GM19438 (cell line): ENCODE measurements at regions not wholly inside any gene's neighbourhood (a gene's known extent, or its start where the extent isn't known, plus 50 kb on each side); places are given as distances from the start of the nearest gene placed in this dataset.

Experiments used
- ATAC-seq: cut with Tn5 transposase; IDR thresholded peaks from one replicate; pipeline ENCODE4 v1.9.1; 2021; ENCODE audit warnings: low read depth; ENCODE audit not compliant: unreplicated experiment

DNA sequence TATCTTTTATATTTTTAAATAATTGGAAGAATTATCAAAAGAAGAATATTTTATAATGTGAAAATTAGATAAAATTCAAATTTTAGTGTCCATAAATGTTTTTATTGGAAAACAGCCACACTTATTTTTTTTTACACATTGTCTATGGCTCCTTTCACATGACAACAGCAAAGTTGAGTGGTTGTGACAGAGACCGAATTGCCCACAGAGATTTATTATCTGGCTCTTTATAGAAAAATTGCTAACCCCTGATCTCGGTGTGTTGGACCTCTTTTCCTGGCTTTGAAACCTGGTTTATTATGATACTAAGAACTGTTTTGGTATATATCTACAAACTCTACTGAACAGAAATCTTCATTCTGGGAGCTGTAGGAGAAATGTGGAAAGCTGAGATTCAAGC, 269.1 kb upstream of the UMPS start:
- no peak for ATAC-seq

DNA sequence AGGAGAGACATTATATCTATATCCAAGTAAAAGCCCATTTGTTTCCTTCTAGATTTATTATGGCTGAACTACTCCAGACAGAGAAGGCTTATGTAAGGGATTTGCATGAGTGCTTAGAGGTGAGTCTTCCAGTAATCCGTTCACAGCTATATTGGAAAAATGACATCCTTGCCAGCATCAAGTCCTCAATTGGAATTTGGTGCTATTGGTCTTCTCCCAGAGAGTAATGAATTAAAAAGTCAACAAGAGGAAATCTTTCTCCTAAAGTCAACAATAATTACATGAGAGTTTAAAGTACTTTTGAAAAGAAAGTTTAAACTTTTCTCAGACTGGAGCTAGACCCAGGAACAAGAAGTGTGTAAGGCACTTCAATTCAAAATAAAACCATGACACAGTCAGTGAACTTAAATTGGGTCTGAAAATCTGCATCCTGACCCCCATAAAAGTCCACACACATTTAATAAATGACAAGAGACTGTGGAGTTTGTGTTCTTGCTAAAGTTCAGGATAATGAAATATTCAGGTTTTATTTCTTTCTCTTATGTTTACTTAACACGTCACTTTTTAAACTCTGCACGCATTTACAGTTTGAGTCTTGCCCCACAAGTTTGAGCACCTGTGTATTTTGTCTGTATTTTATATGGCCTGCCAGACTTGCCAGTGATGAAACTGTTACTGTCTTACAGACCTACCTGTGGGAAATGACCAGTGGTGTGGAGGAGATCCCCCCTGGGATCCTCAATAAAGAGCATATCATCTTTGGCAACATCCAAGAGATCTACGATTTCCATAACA, 268.2 kb upstream of the UMPS start:
- no peak for ATAC-seq

DNA sequence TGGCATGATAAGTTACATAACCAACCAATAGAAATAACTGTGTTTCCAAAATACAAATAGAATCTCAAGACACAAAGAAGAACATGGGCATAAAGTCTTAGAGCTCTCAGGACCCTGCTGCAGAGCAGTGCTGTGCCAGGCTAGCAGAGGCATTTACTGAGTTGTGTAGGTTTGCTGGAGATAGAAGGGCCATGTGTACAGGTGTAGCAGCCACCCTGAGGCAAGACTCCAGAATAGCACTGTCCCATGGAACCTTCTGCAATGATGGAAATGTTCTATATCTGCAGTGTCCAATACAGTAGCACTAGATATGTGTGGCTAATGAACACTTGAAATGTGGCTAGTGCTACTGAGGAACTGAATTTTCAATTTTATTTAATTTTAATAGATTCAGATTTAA, 267.0 kb upstream of the UMPS start:
- ATAC-seq: no peak

DNA sequence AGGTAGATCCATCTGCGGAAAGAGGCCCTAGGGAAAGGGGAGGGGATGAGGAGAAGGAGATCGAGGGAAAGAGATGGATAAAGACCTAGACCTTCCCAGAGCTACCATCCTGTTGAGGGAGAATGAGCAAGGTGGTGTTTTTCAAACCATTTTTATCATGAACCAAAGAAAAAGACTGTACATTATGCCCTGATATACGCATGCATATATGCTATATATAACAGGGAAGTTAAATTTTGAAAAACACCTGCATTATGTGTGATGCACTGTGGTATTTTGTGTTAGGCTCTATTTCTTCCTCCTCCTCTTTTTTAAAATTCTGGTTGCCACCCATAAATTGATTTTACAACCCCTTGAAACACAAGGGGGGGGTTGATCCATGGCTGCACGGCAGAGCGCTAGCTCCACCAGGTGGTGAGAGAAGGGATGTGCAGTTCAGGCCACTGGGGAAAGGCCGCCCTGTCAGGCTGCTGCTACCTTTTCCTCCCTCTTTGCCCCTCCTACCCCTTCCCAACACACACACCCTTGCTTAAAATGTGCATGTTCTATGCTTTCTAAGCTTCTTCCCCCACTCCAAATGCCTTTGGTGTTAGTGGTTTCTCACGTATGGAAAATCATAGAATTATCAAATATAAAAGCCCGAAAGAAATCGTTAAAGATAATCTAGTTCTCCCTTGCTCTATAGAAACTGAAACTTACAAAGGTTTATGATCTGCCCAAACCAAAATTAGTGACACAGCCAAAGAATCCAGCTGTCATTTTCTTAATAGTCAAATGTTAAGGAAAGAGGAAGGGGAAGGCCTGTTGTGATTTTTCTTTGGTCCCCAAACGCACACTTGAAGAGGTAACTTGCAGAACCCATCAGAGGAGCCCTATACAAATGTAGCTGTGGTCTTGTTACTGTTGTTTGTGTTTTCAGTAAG, 262.0 kb upstream of the UMPS start:
- ATAC-seq: no peak

DNA sequence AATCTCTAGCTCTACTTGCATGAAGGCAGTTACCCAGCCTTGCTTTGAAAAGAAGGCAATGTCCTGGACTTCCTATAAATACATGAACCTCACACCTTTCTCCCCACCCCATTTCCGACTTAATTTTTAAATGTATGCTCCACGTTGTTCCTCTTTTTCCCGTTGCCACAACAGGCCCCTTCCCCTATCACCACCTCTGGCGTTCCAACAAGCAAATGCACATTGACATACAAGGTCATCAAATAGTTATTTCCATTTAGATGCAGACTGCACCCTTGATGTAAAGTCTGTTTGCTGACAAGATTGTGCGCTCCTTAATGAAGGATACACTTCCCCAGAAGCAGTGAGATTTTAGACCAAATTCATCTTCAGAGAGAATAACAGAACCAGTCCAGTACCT, 260.7 kb upstream of the UMPS start:
- no peak for ATAC-seq

DNA sequence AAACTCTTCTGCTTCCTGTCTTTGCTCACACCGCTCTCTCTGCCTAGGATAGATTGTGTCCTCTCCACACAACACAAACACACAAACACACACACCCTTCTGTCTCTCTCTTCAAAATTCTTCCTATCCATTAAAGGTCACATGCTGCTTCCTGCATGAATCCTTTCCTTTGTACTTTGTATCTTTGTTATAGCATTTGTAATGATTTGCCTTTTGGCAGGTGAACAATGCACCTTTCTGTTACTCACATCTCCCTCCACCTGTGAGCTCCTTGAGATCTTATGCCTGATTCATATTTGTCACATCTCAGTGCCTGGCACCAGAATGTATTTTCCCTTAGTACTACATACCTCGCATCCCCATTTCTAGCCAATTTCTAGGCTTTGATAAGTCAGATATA, 251.4 kb upstream of the UMPS start:
- ATAC-seq: no peak

DNA sequence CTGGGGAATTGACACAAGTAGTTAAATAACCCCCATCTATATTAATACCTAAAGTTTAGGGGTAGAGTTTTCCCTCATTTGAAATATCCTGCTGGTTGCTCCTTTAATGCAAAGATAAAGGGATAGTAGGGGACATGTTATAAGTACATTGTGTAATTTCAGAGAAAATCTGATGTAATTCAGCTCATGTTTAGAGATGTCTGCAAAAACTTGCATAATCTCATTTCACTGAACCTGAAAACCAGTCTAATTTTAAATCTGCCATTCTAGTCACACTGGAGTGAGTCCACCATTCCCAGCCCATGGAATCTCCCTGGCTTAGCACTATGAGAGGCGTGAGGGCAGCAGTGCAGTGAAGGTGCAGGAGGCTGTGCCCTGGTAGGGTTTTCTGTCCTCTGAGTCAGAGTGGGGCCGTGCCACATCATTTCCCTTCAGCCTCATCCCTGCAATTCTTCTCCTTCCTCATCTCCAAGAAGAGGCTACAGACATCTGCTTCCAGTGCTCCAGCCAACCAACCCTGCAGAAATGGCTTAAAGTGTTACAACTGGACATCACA, 246.3 kb upstream of the UMPS start:
- no peak for ATAC-seq

DNA sequence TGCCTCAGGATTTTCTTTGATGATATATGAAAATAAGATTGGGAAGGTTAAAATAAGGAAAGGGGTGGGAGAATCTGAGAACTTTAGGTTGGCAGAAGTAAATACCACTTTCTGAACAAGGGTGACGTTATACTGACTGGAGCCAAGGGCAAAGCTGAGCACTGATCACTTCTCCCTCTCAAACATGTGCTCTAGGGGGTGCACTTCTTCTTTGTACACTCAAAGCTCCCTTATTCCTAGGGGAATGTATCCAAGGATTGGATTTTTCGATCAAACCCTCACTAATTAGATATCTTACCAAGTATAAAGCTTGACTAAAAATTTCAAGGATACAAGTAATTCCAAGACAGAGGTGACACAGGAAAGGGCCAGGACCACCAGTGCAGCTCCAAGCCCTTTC, 243.9 kb upstream of the UMPS start:
- no peak for ATAC-seq

DNA sequence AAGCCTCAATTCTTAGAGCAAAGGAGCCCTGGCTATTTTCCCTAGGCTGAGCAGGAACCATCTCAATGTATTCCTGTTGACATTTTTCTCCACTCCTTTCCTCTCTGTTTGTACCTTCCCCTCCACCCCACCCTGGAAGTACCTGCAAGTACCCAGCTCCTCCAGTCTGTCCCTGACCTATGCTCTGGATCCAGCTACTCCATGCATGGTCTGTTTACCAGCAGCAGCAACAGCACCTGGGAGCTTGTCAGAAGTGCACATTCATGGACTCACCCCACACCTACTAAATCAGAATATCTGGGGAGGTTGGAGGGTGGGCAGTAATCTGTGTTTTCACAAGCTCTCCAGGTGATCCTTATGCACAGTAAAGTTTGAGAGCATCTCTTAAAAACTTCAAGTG, 240.7 kb upstream of the UMPS start:
- no peak for ATAC-seq

DNA sequence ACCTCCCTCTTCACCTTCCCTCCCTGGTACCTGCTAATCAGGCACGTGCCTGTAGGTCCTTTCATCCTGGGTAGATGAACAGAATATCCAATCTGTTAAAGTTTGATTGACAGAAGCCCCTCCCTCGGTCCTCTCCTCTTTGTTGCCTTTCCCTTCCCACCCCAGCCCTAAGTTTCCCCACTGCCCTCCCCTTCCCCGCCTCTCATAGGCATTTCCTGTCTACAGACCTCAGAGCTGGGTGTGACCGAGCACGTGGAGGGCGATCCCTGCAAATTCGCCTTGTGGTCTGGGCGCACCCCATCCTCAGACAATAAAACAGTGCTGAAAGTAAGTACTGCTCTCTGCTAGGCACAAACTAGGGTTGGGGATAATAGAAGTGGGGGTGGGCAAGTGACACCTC, 239.2 kb upstream of the UMPS start:
- ATAC-seq: no peak

DNA sequence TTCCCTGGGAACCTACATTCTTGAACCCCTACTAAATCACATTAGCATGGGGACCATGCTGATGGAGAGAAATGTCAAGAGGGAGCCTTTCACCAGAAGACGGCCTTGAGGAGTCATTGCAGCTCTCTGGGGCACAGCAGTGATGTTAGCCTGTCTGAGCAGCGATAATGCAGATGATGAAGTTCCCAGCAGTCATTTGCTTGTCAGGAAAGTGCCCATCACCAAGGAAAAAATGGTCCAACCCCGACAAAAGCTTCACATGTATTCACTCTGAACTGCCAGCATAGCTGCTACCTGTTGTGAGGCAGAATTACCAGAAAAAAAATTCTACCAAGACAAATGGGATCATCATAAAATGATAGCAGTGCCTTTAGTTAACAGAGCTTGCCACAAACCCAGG, 238.4 kb upstream of the UMPS start:
- no peak for ATAC-seq

DNA sequence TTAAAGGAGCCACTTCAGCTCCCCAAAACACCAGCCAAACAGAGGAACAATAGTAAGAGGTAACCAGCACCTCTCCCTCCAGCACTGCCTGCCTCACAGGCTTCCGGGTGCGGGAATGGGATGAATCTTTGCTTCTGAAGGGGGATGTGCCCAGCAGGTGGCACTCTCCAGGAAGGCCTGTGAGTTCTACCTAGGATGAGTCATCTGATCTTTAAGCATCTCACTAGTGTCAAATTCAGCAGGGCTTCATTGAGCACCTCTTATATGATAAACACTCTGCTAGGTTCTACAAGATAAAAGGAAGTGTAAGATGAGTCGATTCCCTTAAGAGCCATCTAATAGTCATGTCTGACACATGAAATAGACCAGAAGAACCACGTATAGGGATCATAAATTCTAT, 237.4 kb upstream of the UMPS start:
- ATAC-seq: no peak

DNA sequence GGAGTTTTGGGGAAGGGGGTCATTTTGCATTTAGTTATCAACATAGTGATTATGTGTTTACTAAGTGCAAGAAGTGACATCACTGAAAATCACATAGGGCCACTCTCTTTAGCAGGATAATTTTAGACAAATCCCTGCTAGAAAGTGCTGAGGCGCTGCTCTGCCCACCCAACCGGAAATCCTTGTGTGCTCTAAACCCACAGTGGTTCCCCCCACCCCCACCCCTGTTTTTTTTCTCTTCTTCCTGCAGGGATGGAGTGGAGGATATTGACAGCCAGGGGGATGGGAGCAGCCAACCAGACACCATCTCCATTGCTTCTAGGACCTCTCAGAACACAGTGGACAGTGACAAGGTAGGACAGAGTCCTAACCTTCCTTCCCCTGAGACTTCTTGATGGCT, 234.2 kb upstream of the UMPS start:
- no peak for ATAC-seq

DNA sequence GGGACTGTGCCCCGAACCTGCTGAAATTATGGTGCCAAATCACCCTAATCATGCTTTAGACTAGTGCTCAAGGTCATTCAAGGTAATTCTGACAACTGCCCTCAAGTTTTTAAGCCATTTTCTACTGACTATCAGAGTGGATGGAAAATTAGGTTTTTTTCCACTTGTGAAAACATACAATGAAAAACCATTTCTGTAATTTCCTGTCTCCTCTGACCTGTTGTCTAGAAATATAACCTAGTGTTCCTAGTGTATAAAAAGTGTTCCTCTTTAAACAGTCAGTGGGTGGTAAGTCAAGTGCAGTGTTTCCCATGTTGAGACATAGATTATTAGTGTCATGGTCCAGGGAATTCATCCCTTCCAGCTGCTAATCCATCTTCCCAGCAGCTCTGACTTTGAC, 232.8 kb upstream of the UMPS start:
- no peak for ATAC-seq

DNA sequence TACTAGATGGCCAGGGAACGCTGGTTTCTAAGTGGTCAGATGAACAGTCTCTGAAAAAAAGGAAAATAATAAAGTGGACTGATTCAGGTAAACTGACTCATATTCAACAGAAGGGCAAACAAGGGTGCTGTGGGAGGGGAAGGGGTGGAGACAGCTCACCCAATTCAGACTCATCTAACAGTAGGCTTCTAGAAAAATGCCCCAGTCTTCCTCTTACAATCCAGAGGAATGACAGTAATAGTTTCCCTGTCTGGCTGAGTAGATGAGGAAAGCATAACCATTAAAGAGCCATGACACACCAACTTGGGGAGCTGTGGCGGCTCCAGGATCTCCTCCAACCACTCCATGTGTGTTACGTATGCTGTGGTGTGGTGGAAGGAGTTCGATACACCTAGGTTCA, 231.4 kb upstream of the UMPS start:
- no peak for ATAC-seq

DNA sequence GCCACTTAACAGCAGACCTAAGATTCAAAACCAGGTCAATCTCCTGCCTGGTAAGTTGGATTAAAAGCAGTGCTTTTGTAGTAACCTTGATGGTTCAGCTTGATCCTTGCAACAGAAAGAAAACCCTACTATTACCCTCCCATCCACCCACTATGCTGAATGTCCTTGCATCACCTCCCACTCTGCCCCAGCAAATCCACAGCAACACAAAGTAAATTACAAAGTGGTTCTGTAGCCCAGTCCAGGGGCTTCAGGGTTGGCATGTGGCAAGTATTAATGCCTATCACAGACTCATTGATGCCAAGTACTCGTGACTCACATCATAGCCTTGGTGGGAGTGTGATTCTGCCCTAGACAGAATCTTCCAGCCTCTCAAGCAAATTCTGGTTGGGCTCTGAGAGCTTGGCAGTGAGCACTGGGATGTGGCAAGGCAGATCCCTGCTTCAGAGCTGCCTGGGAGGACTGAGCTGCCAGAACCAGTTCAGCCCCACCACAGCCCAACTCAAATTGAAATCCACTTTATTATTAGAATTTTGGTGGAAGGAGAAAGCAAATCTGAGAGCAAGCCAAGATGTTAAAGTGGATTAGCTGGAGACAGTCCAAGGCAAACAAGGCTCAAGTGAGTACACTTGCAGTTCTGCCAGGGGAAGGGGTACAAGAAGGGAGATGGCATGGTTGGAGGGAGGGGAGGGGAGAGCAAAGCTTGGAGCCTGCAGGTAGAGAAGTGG, 225.8 kb upstream of the UMPS start:
- ATAC-seq: no peak

DNA sequence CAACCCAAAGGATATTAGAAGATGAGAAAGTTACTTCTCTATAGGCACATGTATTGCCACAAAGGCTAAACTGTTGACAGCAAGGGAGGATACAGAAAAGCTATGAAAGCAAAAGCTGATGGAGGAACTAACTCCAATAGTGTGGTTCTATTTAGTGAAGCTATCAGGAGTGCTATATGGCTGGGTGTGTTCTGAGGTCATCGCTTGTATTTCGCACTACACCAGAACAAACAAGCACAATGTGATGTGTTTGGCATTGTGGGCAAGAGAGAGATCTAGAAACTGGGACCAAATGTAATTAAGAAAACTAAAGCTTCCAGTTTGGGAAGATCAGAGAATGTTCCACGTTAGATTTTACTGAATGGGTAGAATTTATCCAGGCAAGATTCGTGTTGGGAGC, 220.4 kb upstream of the UMPS start:
- no peak for ATAC-seq

DNA sequence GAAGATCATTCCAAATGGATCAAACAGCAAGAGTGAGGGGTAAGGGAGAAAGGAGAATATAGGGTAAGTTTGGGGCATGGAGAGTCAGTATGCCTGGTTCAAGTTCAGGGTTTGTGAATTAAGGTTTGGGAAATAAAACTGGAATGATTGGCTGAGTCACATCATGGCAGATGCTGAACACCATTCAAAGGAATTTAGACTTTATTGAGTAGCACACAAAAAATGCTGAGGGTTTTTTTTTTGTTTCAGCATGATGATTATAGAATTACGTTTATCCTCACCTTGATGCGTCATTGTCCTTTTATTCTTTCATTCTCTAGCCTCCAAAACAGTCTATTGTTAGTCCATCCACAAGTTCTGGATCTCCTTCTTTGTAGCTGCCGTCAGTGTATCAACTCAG, 220.0 kb upstream of the UMPS start:
- no peak for ATAC-seq

DNA sequence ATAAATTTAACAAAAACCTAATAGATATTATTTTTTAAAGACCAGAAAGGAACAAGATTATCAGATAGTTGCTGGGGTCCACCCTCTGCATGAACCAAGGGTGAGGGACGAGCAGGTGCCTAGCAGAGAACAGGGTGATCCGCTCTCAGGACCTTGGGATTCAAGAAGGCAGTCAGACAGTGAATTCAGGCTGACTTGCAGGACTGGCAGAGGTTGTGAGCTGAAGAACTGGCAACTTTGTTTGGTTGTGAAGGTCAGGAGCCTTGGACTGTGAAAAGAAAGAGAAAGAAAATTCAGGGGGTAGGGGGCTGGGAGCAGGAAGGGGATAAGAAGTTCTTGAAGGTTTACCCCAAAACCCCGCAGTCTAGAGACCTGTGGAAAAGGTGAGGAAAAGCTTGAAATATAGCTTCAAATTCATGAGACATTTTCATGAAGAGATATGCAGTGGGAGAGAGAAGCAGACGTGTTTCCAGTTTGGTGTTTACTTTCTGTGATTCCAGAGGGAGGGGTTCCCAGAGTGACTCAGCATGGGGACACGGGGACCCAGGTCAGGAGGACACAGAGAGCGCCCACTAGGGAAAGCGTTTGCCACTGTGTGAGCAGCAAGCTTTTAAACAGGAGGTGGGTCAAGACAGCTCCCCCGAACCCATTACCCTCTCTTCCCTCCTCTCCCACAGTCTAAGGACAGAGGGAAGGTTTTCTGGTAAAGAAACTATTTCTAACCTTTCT, 217.2 kb upstream of the UMPS start:
- no peak for ATAC-seq

DNA sequence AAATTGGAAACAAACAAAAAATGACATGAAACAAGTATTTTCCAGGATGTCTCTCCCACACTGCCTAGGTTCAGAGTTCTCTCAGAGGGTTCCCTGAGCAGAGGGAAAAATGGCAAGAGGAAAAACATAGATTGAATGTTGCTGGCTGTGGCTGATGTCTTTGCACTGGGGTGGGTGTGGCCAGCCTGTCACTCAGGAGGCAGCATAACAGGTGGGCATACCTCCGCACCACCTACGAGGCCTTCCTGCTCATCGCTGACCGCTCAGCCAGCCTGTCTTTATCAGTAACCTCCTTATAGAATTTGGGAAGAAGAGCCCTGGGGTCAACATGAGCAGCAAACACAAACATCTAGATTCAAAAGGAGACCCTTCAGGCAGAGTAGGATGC, 216.6 kb upstream of the UMPS start:
- no peak for ATAC-seq
